ENCODE measurements at regions not wholly inside any gene's neighbourhood (a gene's known extent, or its start where the extent isn't known, plus 50 kb on each side); places are given as distances from the start of the nearest gene placed in this dataset.
"Not testable (repeated sequence)": the region's sequence is repeated elsewhere in the genome, so short reads cannot be mapped to it uniquely, and the experiment has no call there.

GRCh38 chr6:67131827-67132226, 1424.8 kb upstream of the EYS start:
- Histone ChIP-seq H3K27ac (ENCODE audit: low read depth in 2 of 2, low read length in 1 of 2) (no peak overlapping the region), H3K36me3 (ENCODE audit: control insufficient read depth in 2 of 2, insufficient read depth in 2 of 2, low read length in 1 of 2) (no peaks in the 10 kb centered on the region), H3K4me3 (ENCODE audit: low read depth in 1 of 2, low read length in 2 of 2) (no peak overlapping the region), H3K9me3 (ENCODE audit: control insufficient read depth in 2 of 2, insufficient read depth in 1 of 2, low read depth in 1 of 2, low read length in 1 of 2) (no peaks in the 10 kb centered on the region), H3K27me3 (ENCODE audit: control insufficient read depth in 1 of 2, insufficient read depth in 2 of 2, low read length in 2 of 2) (no peaks in the 10 kb centered on the region), H3K4me1 (ENCODE audit: control insufficient read depth in 2 of 2, insufficient read depth in 2 of 2, low read length in 1 of 2) (no peaks in the 10 kb centered on the region)
- WGBS, 2 donors: 73 to 76% methylated on average over 2 of the region's 2 CpGs

GRCh38 chr6:67129780-67130179, 1422.8 kb upstream of the EYS start:
- no peak overlapping the region for H3K27ac ChIP-seq (ENCODE audit: low read depth in 2 of 2, low read length in 1 of 2)
- H3K27me3 ChIP-seq (ENCODE audit: control insufficient read depth in 1 of 2, insufficient read depth in 2 of 2, low read length in 2 of 2): no peaks in the 10 kb centered on the region
- no peaks in the 10 kb centered on the region for H3K9me3 ChIP-seq (ENCODE audit: control insufficient read depth in 2 of 2, insufficient read depth in 1 of 2, low read depth in 1 of 2, low read length in 1 of 2)
- WGBS, 2 donors: 54 to 57% methylated on average over 4 of the region's 4 CpGs
- H3K4me3 ChIP-seq (ENCODE audit: low read depth in 1 of 2, low read length in 2 of 2): no peak overlapping the region
- no peaks in the 10 kb centered on the region for H3K36me3 ChIP-seq (ENCODE audit: control insufficient read depth in 2 of 2, insufficient read depth in 2 of 2, low read length in 1 of 2)
- H3K4me1 ChIP-seq (ENCODE audit: control insufficient read depth in 2 of 2, insufficient read depth in 2 of 2, low read length in 1 of 2): no peaks in the 10 kb centered on the region

- H3K27me3 ChIP-seq (ENCODE audit: control insufficient read depth in 1 of 2, insufficient read depth in 2 of 2, low read length in 2 of 2): no peaks in the 10 kb centered on the region
Observed at GRCh38 chr6:67127041-67127440, 1420.0 kb upstream of the EYS start.

GRCh38 chr6:67121115-67121514, 1414.1 kb upstream of the EYS start:
- Histone ChIP-seq H3K27ac (ENCODE audit: low read depth in 2 of 2, low read length in 1 of 2) (no peak overlapping the region), H3K4me3 (ENCODE audit: low read depth in 1 of 2, low read length in 2 of 2) (no peak overlapping the region), H3K27me3 (ENCODE audit: control insufficient read depth in 1 of 2, insufficient read depth in 2 of 2, low read length in 2 of 2) (no peaks in the 10 kb centered on the region), H3K9me3 (ENCODE audit: control insufficient read depth in 2 of 2, insufficient read depth in 1 of 2, low read depth in 1 of 2, low read length in 1 of 2) (no peaks in the 10 kb centered on the region), H3K4me1 (ENCODE audit: control insufficient read depth in 2 of 2, insufficient read depth in 2 of 2, low read length in 1 of 2) (no peaks in the 10 kb centered on the region), H3K36me3 (ENCODE audit: control insufficient read depth in 2 of 2, insufficient read depth in 2 of 2, low read length in 1 of 2) (no peaks in the 10 kb centered on the region)
- 74 to 76% methylated on average over 3 of the region's 3 CpGs for WGBS, 2 donors

More at GRCh38 chr6:67127041-67127440, 1420.0 kb upstream of the EYS start:
- Histone ChIP-seq H3K9me3 (ENCODE audit: control insufficient read depth in 2 of 2, insufficient read depth in 1 of 2, low read depth in 1 of 2, low read length in 1 of 2) (no peaks in the 10 kb centered on the region), H3K4me1 (ENCODE audit: control insufficient read depth in 2 of 2, insufficient read depth in 2 of 2, low read length in 1 of 2) (no peaks in the 10 kb centered on the region), H3K27ac (ENCODE audit: low read depth in 2 of 2, low read length in 1 of 2) (no peak overlapping the region), H3K36me3 (ENCODE audit: control insufficient read depth in 2 of 2, insufficient read depth in 2 of 2, low read length in 1 of 2) (no peaks in the 10 kb centered on the region), H3K4me3 (ENCODE audit: low read depth in 1 of 2, low read length in 2 of 2) (no peak overlapping the region)
- WGBS, 2 donors: 28 to 40% methylated on average over 1 of the region's 1 CpG

GRCh38 chr6:67112120-67112519, 1405.1 kb upstream of the EYS start:
- Histone ChIP-seq H3K4me1 (ENCODE audit: control insufficient read depth in 2 of 2, insufficient read depth in 2 of 2, low read length in 1 of 2) (no peaks in the 10 kb centered on the region), H3K27ac (ENCODE audit: low read depth in 2 of 2, low read length in 1 of 2) (no peak overlapping the region), H3K36me3 (ENCODE audit: control insufficient read depth in 2 of 2, insufficient read depth in 2 of 2, low read length in 1 of 2) (no peaks in the 10 kb centered on the region), H3K27me3 (ENCODE audit: control insufficient read depth in 1 of 2, insufficient read depth in 2 of 2, low read length in 2 of 2) (no peaks in the 10 kb centered on the region), H3K4me3 (ENCODE audit: low read depth in 1 of 2, low read length in 2 of 2) (no peak overlapping the region), H3K9me3 (ENCODE audit: control insufficient read depth in 2 of 2, insufficient read depth in 1 of 2, low read depth in 1 of 2, low read length in 1 of 2) (no peaks in the 10 kb centered on the region)
- WGBS, 2 donors: 13 to 23% methylated on average over 5 of the region's 5 CpGs

- Histone ChIP-seq H3K4me3 (ENCODE audit: low read depth in 1 of 2, low read length in 2 of 2) (no peak overlapping the region), H3K4me1 (ENCODE audit: control insufficient read depth in 2 of 2, insufficient read depth in 2 of 2, low read length in 1 of 2) (no peaks in the 10 kb centered on the region), H3K9me3 (ENCODE audit: control insufficient read depth in 2 of 2, insufficient read depth in 1 of 2, low read depth in 1 of 2, low read length in 1 of 2) (no peaks in the 10 kb centered on the region), H3K36me3 (ENCODE audit: control insufficient read depth in 2 of 2, insufficient read depth in 2 of 2, low read length in 1 of 2) (no peaks in the 10 kb centered on the region), H3K27ac (ENCODE audit: low read depth in 2 of 2, low read length in 1 of 2) (no peak overlapping the region), H3K27me3 (ENCODE audit: control insufficient read depth in 1 of 2, insufficient read depth in 2 of 2, low read length in 2 of 2) (no peaks in the 10 kb centered on the region)
- WGBS, 2 donors: 38 to 56% methylated on average over 1 of the region's 1 CpG
Observed at GRCh38 chr6:67102743-67103142, 1395.7 kb upstream of the EYS start.

- H3K27me3 ChIP-seq (ENCODE audit: control insufficient read depth in 1 of 2, insufficient read depth in 2 of 2, low read length in 2 of 2); H3K4me1 ChIP-seq (ENCODE audit: control insufficient read depth in 2 of 2, insufficient read depth in 2 of 2, low read length in 1 of 2); H3K27ac ChIP-seq (ENCODE audit: low read depth in 2 of 2, low read length in 1 of 2); H3K36me3 ChIP-seq (ENCODE audit: control insufficient read depth in 2 of 2, insufficient read depth in 2 of 2, low read length in 1 of 2); H3K4me3 ChIP-seq (ENCODE audit: low read depth in 1 of 2, low read length in 2 of 2); H3K9me3 ChIP-seq (ENCODE audit: control insufficient read depth in 2 of 2, insufficient read depth in 1 of 2, low read depth in 1 of 2, low read length in 1 of 2): not testable (repeated sequence)
- 86 to 87% methylated on average over 9 to 10 of the region's 11 CpGs for WGBS, 2 donors
Observed at GRCh38 chr6:67095618-67096226, 1388.7 kb upstream of the EYS start.

GRCh38 chr6:67094431-67094946, 1387.5 kb upstream of the EYS start:
- 55 to 67% methylated on average over 3 of the region's 3 CpGs for WGBS, 2 donors
- H3K4me3 ChIP-seq (ENCODE audit: low read depth in 1 of 2, low read length in 2 of 2): no peak overlapping the region

GRCh38 chr6:67073938-67074337, 1366.9 kb upstream of the EYS start:
- H3K27ac ChIP-seq (ENCODE audit: low read depth in 2 of 2, low read length in 1 of 2): no peak overlapping the region
- H3K4me1 ChIP-seq (ENCODE audit: control insufficient read depth in 2 of 2, insufficient read depth in 2 of 2, low read length in 1 of 2): no peaks in the 10 kb centered on the region
- WGBS, 2 donors: 63 to 69% methylated on average over 3 of the region's 3 CpGs
- H3K9me3 ChIP-seq (ENCODE audit: control insufficient read depth in 2 of 2, insufficient read depth in 1 of 2, low read depth in 1 of 2, low read length in 1 of 2): peaks cover 0 to 3% of the 10 kb centered on the region in 2 donors
- no peaks in the 10 kb centered on the region for H3K27me3 ChIP-seq (ENCODE audit: control insufficient read depth in 1 of 2, insufficient read depth in 2 of 2, low read length in 2 of 2)
- H3K36me3 ChIP-seq (ENCODE audit: control insufficient read depth in 2 of 2, insufficient read depth in 2 of 2, low read length in 1 of 2): no peaks in the 10 kb centered on the region
- H3K4me3 ChIP-seq (ENCODE audit: low read depth in 1 of 2, low read length in 2 of 2): no peak overlapping the region

More at GRCh38 chr6:67094431-67094946, 1387.5 kb upstream of the EYS start:
- Histone ChIP-seq H3K36me3 (ENCODE audit: control insufficient read depth in 2 of 2, insufficient read depth in 2 of 2, low read length in 1 of 2) (no peaks in the 10 kb centered on the region), H3K27me3 (ENCODE audit: control insufficient read depth in 1 of 2, insufficient read depth in 2 of 2, low read length in 2 of 2) (no peaks in the 10 kb centered on the region), H3K9me3 (ENCODE audit: control insufficient read depth in 2 of 2, insufficient read depth in 1 of 2, low read depth in 1 of 2, low read length in 1 of 2) (no peaks in the 10 kb centered on the region), H3K4me1 (ENCODE audit: control insufficient read depth in 2 of 2, insufficient read depth in 2 of 2, low read length in 1 of 2) (no peaks in the 10 kb centered on the region), H3K27ac (ENCODE audit: low read depth in 2 of 2, low read length in 1 of 2) (no peak overlapping the region)

- Histone ChIP-seq H3K27ac (ENCODE audit: low read depth in 2 of 2, low read length in 1 of 2) (no peak overlapping the region), H3K4me3 (ENCODE audit: low read depth in 1 of 2, low read length in 2 of 2) (no peak overlapping the region), H3K9me3 (ENCODE audit: control insufficient read depth in 2 of 2, insufficient read depth in 1 of 2, low read depth in 1 of 2, low read length in 1 of 2) (peaks cover 0 to 3% of the 10 kb centered on the region in 2 donors), H3K36me3 (ENCODE audit: control insufficient read depth in 2 of 2, insufficient read depth in 2 of 2, low read length in 1 of 2) (no peaks in the 10 kb centered on the region), H3K27me3 (ENCODE audit: control insufficient read depth in 1 of 2, insufficient read depth in 2 of 2, low read length in 2 of 2) (no peaks in the 10 kb centered on the region), H3K4me1 (ENCODE audit: control insufficient read depth in 2 of 2, insufficient read depth in 2 of 2, low read length in 1 of 2) (no peaks in the 10 kb centered on the region)
- WGBS, 2 donors: 93% methylated on average over 2 of the region's 2 CpGs
Observed at GRCh38 chr6:67068781-67069180, 1361.8 kb upstream of the EYS start.

Data from esophagus (tissue), 2 donors.